T-cell (primary cell): ENCODE measurements at regions not wholly inside any gene's neighbourhood (a gene's known extent, or its start where the extent isn't known, plus 50 kb on each side); places are given as distances from the start of the nearest gene placed in this dataset.

Source experiments
- ATAC-seq, 4 experiments: fragments of 200-7000 bp in 3 of 4; fragments of 150-1000 bp in 1 of 4; cut with Tn5 transposase; replicated peaks in 1 of 4; 1 replicate in 3 of 4; 2 replicates in 1 of 4; pipeline ENCODE4 v1.10.0; 2021; ENCODE audit warnings: moderate library complexity in 3 of 4, mild to moderate bottlenecking in 2 of 4, moderate number of reproducible peaks in 1 of 4
- CTCF ChIA-PET, 2 donors: fragments of 300-600 bp; sonication (Branson Sonifier 250); formaldehyde crosslinking; loops; one replicate each; lab custom pipeline; 2022; ENCODE audit warnings: antibody characterized with exemption in 2 of 2; lab: Charles Lee
- POLR2A ChIA-PET, 2 donors: fragments of 300-600 bp; sonication (Branson Sonifier 250); formaldehyde crosslinking; loops; one replicate each; lab custom pipeline; 2022; ENCODE audit warnings: antibody characterized with exemption in 2 of 2; lab: Charles Lee
- DNase-seq, 35 experiments: peaks; one replicate each; pipeline versions ENCODE4 v3.0.0 to v3.0.0-alpha.2; 2013 to 2023
- H3K27ac ChIP-seq: one replicate; pipeline ENCODE4 v1.5.1; 2013; ENCODE audit warnings: low read length
- H3K27me3 ChIP-seq, 2 experiments: replicated peaks in 1 of 2; 1 replicate in 1 of 2; 2 replicates in 1 of 2; pipeline versions ENCODE4 v1.6.1 to v1.7.0; 2013; ENCODE audit warnings: low read length in 1 of 2, mixed read lengths in 1 of 2; ENCODE audit not compliant: control insufficient read depth in 2 of 2, insufficient read depth in 2 of 2; ENCODE audit errors: extremely low read depth in 1 of 2
- H3K36me3 ChIP-seq, 2 donors: 1 replicate in 1 of 2; 2 replicates in 1 of 2; pipeline versions ENCODE4 v1.6.1 to v1.7.0; 2013; ENCODE audit warnings: low read length in 1 of 2; ENCODE audit not compliant: control insufficient read depth in 2 of 2, insufficient read depth in 1 of 2; ENCODE audit errors: extremely low read depth in 1 of 2
- H3K4me1 ChIP-seq, 2 experiments: 1 replicate in 1 of 2; 2 replicates in 1 of 2; pipeline versions ENCODE4 v1.6.1 to v1.7.0; 2013; ENCODE audit warnings: low read length in 2 of 2, mixed read lengths in 1 of 2; ENCODE audit not compliant: insufficient read depth in 2 of 2, control insufficient read depth in 1 of 2; ENCODE audit errors: extremely low read depth in 1 of 2
- H3K4me3 ChIP-seq, 2 donors: 1 replicate in 1 of 2; 2 replicates in 1 of 2; pipeline versions ENCODE4 v1.5.1 to v1.7.0; 2013; ENCODE audit warnings: mild to moderate bottlenecking in 2 of 2, low read length in 1 of 2, moderate library complexity in 1 of 2; ENCODE audit not compliant: control insufficient read depth in 1 of 2; ENCODE audit errors: extremely low read depth in 1 of 2
- H3K9me3 ChIP-seq: 2 replicates; pipeline ENCODE4 v1.7.0; 2013
- H3K27ac Mint-ChIP-seq, 2 donors: one replicate each; pipeline ENCODE4 v1.8.0; 2020 to 2021; ENCODE audit warnings: mild to moderate bottlenecking in 2 of 2, mixed read lengths in 2 of 2
- H3K27me3 Mint-ChIP-seq, 2 donors: one replicate each; pipeline ENCODE4 v1.8.0; 2021 to 2022; ENCODE audit warnings: mixed read lengths in 2 of 2
- H3K36me3 Mint-ChIP-seq: one replicate; pipeline ENCODE4 v1.8.0; 2021; ENCODE audit warnings: mixed read lengths
- H3K4me1 Mint-ChIP-seq, 3 donors: one replicate each; pipeline ENCODE4 v1.8.0; 2020 to 2022; ENCODE audit warnings: mixed read lengths in 3 of 3, mild to moderate bottlenecking in 1 of 3
- H3K4me3 Mint-ChIP-seq, 3 donors: one replicate each; pipeline ENCODE4 v1.8.0; 2020 to 2022; ENCODE audit warnings: mild to moderate bottlenecking in 3 of 3, mixed read lengths in 3 of 3, moderate library complexity in 3 of 3
- H3K9me3 Mint-ChIP-seq, 3 donors: one replicate each; pipeline ENCODE4 v1.8.0; 2020 to 2022; ENCODE audit warnings: mixed read lengths in 3 of 3
- WGBS: methylation state at CpG from one replicate; pipeline ENCODE4 v1.1.5; 2013; ENCODE audit warnings: missing lambda C conversion rate; ENCODE audit not compliant: insufficient coverage; 5-methylcytosine and 5-hydroxymethylcytosine counted together

- ATAC-seq (no peak), DNase-seq (no peak)
- no peaks in the 10 kb centered on the region for H3K4me1 ChIP-seq
- H3K27me3 ChIP-seq, result no peaks in the 10 kb centered on the region
- H3K9me3 Mint-ChIP-seq, result peaks cover 0 to 13% (median 0%) of the 10 kb centered on the region in 3 donors
- no peak overlapping the region for H3K27ac ChIP-seq
- H3K4me1 Mint-ChIP-seq, result no peaks in the 10 kb centered on the region
- no peaks in the 10 kb centered on the region for H3K27me3 Mint-ChIP-seq
- ChIA-PET POLR2A (no interaction called here), CTCF (no interaction called here)
- no peaks in the 10 kb centered on the region for H3K36me3 ChIP-seq
- H3K27ac Mint-ChIP-seq, result no peak overlapping the region
- H3K4me3 Mint-ChIP-seq, result no peak overlapping the region
- H3K36me3 Mint-ChIP-seq, result no peaks in the 10 kb centered on the region
- no peak overlapping the region for H3K4me3 ChIP-seq
- H3K9me3 ChIP-seq, result no peaks in the 10 kb centered on the region
These were observed 146.2 kb upstream of the HHIP start for GRCh38 chr4:144499777-144500176.

- ChIA-PET CTCF (interaction anchor here in 1 of 2 donors (0.6 kb wide), 1 partner anchor 1056 kb away, joined by 3 read pairs; no protein-coding TSS in a partner anchor), POLR2A (no interaction called here)
- Histone ChIP-seq H3K36me3 (no peaks in the 10 kb centered on the region), H3K4me1 (no peaks in the 10 kb centered on the region), H3K27ac (no peak overlapping the region), H3K4me3 (no peak overlapping the region), H3K9me3 (no peaks in the 10 kb centered on the region), H3K27me3 (no peaks in the 10 kb centered on the region)
- H3K36me3 Mint-ChIP-seq, result no peaks in the 10 kb centered on the region
- H3K27me3 Mint-ChIP-seq, result no peaks in the 10 kb centered on the region
- no peak overlapping the region for H3K4me3 Mint-ChIP-seq
- peaks cover 0 to 11% (median 0%) of the 10 kb centered on the region in 3 donors for H3K9me3 Mint-ChIP-seq
- ATAC-seq, result no peak
- H3K4me1 Mint-ChIP-seq, result no peaks in the 10 kb centered on the region
- H3K27ac Mint-ChIP-seq, result no peak overlapping the region
- DNase-seq, result no peak
- WGBS, result no CpG with 5 or more reads among the region's 1 CpG
These were observed 144.7 kb upstream of the HHIP start for GRCh38 chr4:144501231-144501780.

- POLR2A ChIA-PET, result no interaction called here
- 0% methylated on average over 1 of the region's 4 CpGs for WGBS
- Mint-ChIP-seq H3K4me3 (no peak overlapping the region), H3K36me3 (no peaks in the 10 kb centered on the region), H3K27ac (no peak overlapping the region), H3K9me3 (peaks cover 0 to 3% (median 0%) of the 10 kb centered on the region in 3 donors), H3K27me3 (no peaks in the 10 kb centered on the region), H3K4me1 (no peaks in the 10 kb centered on the region)
- CTCF ChIA-PET, result no interaction called here
- no peak for DNase-seq
- ATAC-seq, result no peak
- H3K36me3 ChIP-seq, result no peaks in the 10 kb centered on the region
- no peak overlapping the region for H3K27ac ChIP-seq
- no peak overlapping the region for H3K4me3 ChIP-seq
- H3K9me3 ChIP-seq, result no peaks in the 10 kb centered on the region
- no peaks in the 10 kb centered on the region for H3K27me3 ChIP-seq
- H3K4me1 ChIP-seq, result no peaks in the 10 kb centered on the region
These were observed 141.1 kb upstream of the HHIP start for GRCh38 chr4:144504883-144505282.

- H3K27me3 Mint-ChIP-seq, result no peaks in the 10 kb centered on the region
- ChIA-PET POLR2A (no interaction called here), CTCF (no interaction called here)
- H3K4me3 ChIP-seq, result no peak overlapping the region
- DNase-seq (no peak), ATAC-seq (no peak)
- H3K4me1 Mint-ChIP-seq, result no peaks in the 10 kb centered on the region
- no peaks in the 10 kb centered on the region for H3K36me3 ChIP-seq
- H3K9me3 Mint-ChIP-seq, result no peaks in the 10 kb centered on the region
- no peak overlapping the region for H3K4me3 Mint-ChIP-seq
- no peaks in the 10 kb centered on the region for H3K4me1 ChIP-seq
- H3K27ac Mint-ChIP-seq, result no peak overlapping the region
- H3K27ac ChIP-seq, result no peak overlapping the region
- H3K36me3 Mint-ChIP-seq, result no peaks in the 10 kb centered on the region
- no CpG with 5 or more reads among the region's 3 CpGs for WGBS
- H3K9me3 ChIP-seq, result no peaks in the 10 kb centered on the region
- H3K27me3 ChIP-seq, result no peaks in the 10 kb centered on the region
These were observed 138.4 kb upstream of the HHIP start for GRCh38 chr4:144507311-144508101.

GRCh38 chr4:144509088-144510015 lies 136.6 kb upstream of the HHIP start:
- no peak overlapping the region for H3K4me3 Mint-ChIP-seq
- ATAC-seq (no peak), DNase-seq (no peak)
- no peak overlapping the region for H3K27ac Mint-ChIP-seq
- peaks cover 0 to 4% (median 0%) of the 10 kb centered on the region in 3 donors for H3K9me3 Mint-ChIP-seq
- no peaks in the 10 kb centered on the region for H3K27me3 ChIP-seq
- no peaks in the 10 kb centered on the region for H3K36me3 ChIP-seq
- H3K9me3 ChIP-seq, result no peaks in the 10 kb centered on the region
- no peaks in the 10 kb centered on the region for H3K36me3 Mint-ChIP-seq
- H3K4me1 ChIP-seq, result no peaks in the 10 kb centered on the region
- H3K27ac ChIP-seq, result no peak overlapping the region
- POLR2A ChIA-PET, result no interaction called here
- H3K27me3 Mint-ChIP-seq, result no peaks in the 10 kb centered on the region
- WGBS, result 86% methylated on average over 11 of the region's 17 CpGs
- no peak overlapping the region for H3K4me3 ChIP-seq
- CTCF ChIA-PET, result no interaction called here
- no peaks in the 10 kb centered on the region for H3K4me1 Mint-ChIP-seq

DNA sequence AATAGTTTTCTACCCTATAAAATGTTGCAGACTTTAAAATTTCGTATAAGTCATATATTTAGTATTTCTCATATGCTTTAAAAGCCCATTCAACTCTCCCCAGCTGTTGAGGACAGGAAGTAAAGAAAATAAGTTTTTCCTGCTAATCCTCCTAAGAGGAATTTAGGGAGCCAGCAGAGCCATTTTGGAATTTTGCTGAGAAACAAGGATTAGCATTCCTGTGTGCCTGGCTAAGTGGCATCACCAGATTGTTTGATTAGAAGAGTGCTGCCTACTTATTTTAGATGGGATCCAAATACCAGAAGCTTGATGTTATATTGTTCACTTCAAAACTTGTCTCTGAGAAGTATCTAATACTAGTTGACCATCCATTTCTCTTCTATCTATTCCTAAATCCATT lies 131.2 kb upstream of the HHIP start:
- CTCF ChIA-PET, result no interaction called here
- no peak overlapping the region for H3K27ac ChIP-seq
- no peaks in the 10 kb centered on the region for H3K27me3 Mint-ChIP-seq
- no peak overlapping the region for H3K4me3 Mint-ChIP-seq
- no peak for ATAC-seq
- no peaks in the 10 kb centered on the region for H3K4me1 ChIP-seq
- H3K27me3 ChIP-seq, result no peaks in the 10 kb centered on the region
- H3K9me3 ChIP-seq, result no peaks in the 10 kb centered on the region
- H3K4me1 Mint-ChIP-seq, result no peaks in the 10 kb centered on the region
- H3K27ac Mint-ChIP-seq, result no peak overlapping the region
- H3K36me3 ChIP-seq, result no peaks in the 10 kb centered on the region
- H3K9me3 Mint-ChIP-seq, result peaks cover 0 to 4% (median 0%) of the 10 kb centered on the region in 3 donors
- WGBS, result no CpG with 5 or more reads among the region's 1 CpG
- no peaks in the 10 kb centered on the region for H3K36me3 Mint-ChIP-seq
- no peak for DNase-seq
- POLR2A ChIA-PET, result no interaction called here
- H3K4me3 ChIP-seq, result no peak overlapping the region
